Hepatocyte (in vitro differentiated cells): ENCODE measurements at regions not wholly inside any gene's neighbourhood (a gene's known extent, or its start where the extent isn't known, plus 50 kb on each side); places are given as distances from the start of the nearest gene placed in this dataset.
A peak's percentile ranks its signal among the peaks of the same experiment; 100 is the strongest.

Experiments
- DNase-seq: peaks from one replicate; pipeline ENCODE4 v3.0.0-alpha.2; 2016; ENCODE audit warnings: low spot score
- H2AFZ ChIP-seq: fragments of 200-600 bp; sonication (generic); 2 replicates; pipeline ENCODE4 v1.6.0; 2016; ENCODE audit warnings: antibody characterized with exemption, mild to moderate bottlenecking
- H3K27ac ChIP-seq: fragments of 200-600 bp; sonication (generic); 2 replicates; pipeline ENCODE4 v1.5.1; 2016; ENCODE audit warnings: mild to moderate bottlenecking
- H3K27me3 ChIP-seq: fragments of 200-600 bp; sonication (generic); 2 replicates; pipeline ENCODE4 v1.6.1; 2016
- H3K36me3 ChIP-seq: fragments of 200-600 bp; sonication (generic); replicated peaks from 2 replicates; pipeline ENCODE4 v1.5.1; 2016; ENCODE audit warnings: low read depth; ENCODE audit not compliant: insufficient read depth
- H3K4me1 ChIP-seq: fragments of 200-600 bp; sonication (generic); 2 replicates; pipeline ENCODE4 v1.5.1; 2016; ENCODE audit warnings: mild to moderate bottlenecking, moderate library complexity; ENCODE audit not compliant: insufficient read depth
- H3K4me2 ChIP-seq: fragments of 200-600 bp; sonication (generic); 2 replicates; pipeline ENCODE4 v1.6.0; 2016
- H3K4me3 ChIP-seq: fragments of 200-600 bp; sonication (generic); 2 replicates; pipeline ENCODE4 v1.5.1; 2016; ENCODE audit warnings: mild to moderate bottlenecking
- H3K79me2 ChIP-seq: fragments of 200-600 bp; sonication (generic); 2 replicates; pipeline ENCODE4 v1.6.0; 2017; ENCODE audit warnings: mild to moderate bottlenecking
- H3K9me2 ChIP-seq: fragments of 200-600 bp; sonication (generic); replicated peaks from 2 replicates; pipeline ENCODE4 v1.6.0; 2017; ENCODE audit warnings: mild to moderate bottlenecking; ENCODE audit not compliant: insufficient read depth
- H3K9me3 ChIP-seq: fragments of 200-600 bp; sonication (generic); 2 replicates; pipeline ENCODE4 v1.5.1; 2016; ENCODE audit warnings: low read depth, mild to moderate bottlenecking
- H4K20me1 ChIP-seq: fragments of 200-600 bp; sonication (generic); 2 replicates; pipeline ENCODE4 v1.6.0; 2016; ENCODE audit warnings: mild to moderate bottlenecking; ENCODE audit not compliant: insufficient read depth, poor library complexity, severe bottlenecking
- EZH2 ChIP-seq: fragments of 200-600 bp; sonication (generic); IDR thresholded peaks from 2 replicates; pipeline ENCODE4 v1.6.1; 2016; ENCODE audit warnings: antibody characterized with exemption, mild to moderate bottlenecking, borderline replicate concordance
- EZH2phosphoT487 ChIP-seq: fragments of 200-600 bp; sonication (generic); IDR thresholded peaks from one replicate; pipeline ENCODE4 v1.6.1; 2018; ENCODE audit warnings: antibody characterized with exemption, mild to moderate bottlenecking, low read depth, moderate library complexity; ENCODE audit not compliant: unreplicated experiment, severe bottlenecking
- WGBS: methylation state at CpG from one replicate; pipeline ENCODE4 v1.1.6; 2016; ENCODE audit warnings: low lambda C conversion rate; ENCODE audit errors: missing lambda C conversion rate; 5-methylcytosine and 5-hydroxymethylcytosine counted together
- TF ChIP-seq, protein P1 (sequence below): fragments of 200-600 bp; sonication (generic); IDR thresholded peaks from 2 replicates; pipeline ENCODE4 v1.5.1; 2016; ENCODE audit warnings: antibody characterized with exemption, mild to moderate bottlenecking; ENCODE audit not compliant: poor library complexity

DNA sequence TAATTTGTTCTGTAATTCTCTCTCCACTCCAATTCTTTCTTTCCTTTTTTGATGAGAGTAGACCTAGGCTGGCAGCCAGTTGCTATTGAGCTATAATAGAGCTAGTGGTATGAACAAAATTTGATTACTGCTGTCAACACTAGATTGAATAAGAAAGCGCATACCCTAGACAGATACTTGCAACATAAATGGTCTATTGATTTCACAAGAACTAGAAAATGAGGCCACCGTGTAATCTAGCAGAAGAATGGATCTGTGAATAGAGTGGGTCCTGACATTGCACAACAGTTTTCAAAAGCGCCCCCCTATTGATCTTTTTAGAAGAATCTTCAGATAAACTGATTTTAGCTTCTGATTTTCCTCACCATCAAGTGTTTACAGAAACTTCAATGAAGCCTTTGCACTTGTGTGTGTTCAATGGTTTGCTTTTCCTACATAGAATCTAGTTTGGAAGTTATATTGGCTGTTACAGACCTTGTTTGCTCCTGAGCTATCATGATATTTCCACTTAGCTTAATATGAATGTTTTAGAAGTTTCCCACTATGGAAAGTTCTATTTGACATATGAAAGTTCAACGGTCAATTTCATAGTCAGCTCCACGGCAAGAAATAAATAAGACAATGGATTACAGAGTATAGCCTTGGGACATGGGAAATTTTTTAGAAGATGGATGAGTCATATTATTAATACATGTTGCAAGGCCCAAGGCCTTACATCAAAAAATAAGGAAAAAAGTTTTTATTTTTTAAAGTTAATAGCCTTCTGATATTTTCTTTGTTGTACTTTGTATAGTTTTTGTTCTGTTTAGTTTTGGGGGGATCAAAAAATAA lies 55.6 kb downstream of the UTRN start:
- H3K27ac ChIP-seq = no peak overlapping the region
- peak overlapping the region; percentile 11 for H3K4me2 ChIP-seq
- H3K4me1 ChIP-seq = peaks cover 6% of the 10 kb centered on the region

DNA sequence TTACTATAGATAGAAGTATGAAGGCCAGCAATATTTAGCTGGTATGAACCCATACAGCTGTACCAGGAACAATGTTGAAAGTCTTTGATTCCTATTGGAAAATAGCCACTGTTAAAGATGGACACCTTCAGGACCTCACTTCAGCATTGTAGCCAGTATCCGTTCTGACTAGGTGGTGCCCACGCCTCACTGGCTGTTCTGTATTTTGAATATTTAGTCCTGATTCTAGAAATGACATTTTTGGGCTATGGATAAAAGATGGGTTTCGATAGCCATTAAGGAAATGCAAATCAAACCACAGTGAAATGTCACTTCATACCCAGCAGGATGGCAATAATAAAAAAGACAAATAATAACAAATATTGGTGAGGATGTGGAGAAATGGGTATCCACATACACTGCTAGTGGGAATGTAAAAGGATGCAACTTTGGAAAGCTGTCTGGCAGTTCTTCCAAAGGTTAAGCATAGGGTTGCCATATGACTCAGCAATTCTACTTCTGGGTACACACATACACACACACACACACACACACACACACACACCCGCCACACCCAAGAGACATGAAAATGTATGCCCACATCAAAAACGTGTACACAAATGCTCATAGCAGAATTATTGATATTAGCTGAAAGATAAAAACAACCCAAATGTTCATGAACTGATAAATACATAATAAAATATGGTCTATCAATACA lies 56.8 kb downstream of the UTRN start:
- H3K36me3 ChIP-seq = no peaks in the 10 kb centered on the region

More for the DNA sequence above, 55.6 kb downstream of the UTRN start:
- no peaks in the 10 kb centered on the region for H4K20me1 ChIP-seq
- 79% methylated on average over 5 of the region's 5 CpGs for WGBS
- no peak for DNase-seq
- H3K9me3 ChIP-seq = no peaks in the 10 kb centered on the region
- H3K36me3 ChIP-seq = no peaks in the 10 kb centered on the region
- peaks cover 77% of the 10 kb centered on the region for H3K79me2 ChIP-seq
- no peaks in the 10 kb centered on the region for H3K27me3 ChIP-seq
- H3K9me2 ChIP-seq = no peaks in the 10 kb centered on the region
- H2AFZ ChIP-seq = no peak overlapping the region
- TF ChIP-seq EZH2 = no peak
- TF ChIP-seq, protein P1, sequence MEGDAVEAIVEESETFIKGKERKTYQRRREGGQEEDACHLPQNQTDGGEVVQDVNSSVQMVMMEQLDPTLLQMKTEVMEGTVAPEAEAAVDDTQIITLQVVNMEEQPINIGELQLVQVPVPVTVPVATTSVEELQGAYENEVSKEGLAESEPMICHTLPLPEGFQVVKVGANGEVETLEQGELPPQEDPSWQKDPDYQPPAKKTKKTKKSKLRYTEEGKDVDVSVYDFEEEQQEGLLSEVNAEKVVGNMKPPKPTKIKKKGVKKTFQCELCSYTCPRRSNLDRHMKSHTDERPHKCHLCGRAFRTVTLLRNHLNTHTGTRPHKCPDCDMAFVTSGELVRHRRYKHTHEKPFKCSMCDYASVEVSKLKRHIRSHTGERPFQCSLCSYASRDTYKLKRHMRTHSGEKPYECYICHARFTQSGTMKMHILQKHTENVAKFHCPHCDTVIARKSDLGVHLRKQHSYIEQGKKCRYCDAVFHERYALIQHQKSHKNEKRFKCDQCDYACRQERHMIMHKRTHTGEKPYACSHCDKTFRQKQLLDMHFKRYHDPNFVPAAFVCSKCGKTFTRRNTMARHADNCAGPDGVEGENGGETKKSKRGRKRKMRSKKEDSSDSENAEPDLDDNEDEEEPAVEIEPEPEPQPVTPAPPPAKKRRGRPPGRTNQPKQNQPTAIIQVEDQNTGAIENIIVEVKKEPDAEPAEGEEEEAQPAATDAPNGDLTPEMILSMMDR = no peak
- no peak for TF ChIP-seq EZH2phosphoT487
- no peak overlapping the region for H3K4me3 ChIP-seq

DNA sequence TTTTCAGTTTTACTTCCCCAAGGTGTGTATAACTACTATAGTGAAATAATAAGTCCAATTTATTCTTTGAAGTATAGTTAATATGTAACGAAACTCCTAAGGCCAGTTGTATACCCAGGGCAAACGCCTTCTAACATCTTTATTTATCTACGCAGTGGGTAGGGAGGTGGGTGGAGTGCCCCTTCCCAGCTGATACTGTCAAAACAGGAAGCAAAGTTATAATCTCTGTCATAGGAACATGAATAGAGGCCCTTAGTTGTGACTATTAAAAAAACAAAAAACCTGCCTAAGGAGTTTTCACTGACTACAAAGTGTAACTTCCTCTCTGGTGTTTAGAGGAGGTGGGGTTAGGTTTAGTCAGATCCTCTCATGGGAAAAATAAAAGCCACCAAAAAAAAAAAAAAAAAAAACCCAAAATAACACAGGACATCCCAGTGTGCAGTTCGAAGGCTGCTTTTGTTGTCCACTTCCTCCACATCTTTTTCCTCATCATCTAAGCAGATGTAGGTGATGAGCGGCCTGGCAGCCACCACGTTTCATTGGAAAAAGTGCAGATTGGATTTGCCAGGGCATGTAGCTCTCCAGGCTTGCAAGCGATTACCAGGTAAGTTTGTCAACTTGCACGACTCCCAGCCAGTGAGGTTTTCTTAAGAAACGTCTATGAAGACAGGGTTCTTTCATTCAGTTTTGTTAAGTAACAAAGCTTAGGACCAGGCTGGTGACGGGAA lies 58.7 kb downstream of the UTRN start:
- H3K36me3 ChIP-seq = no peaks in the 10 kb centered on the region
- H3K79me2 ChIP-seq = peaks cover 76% of the 10 kb centered on the region
- no peak for DNase-seq
- no peaks in the 10 kb centered on the region for H4K20me1 ChIP-seq
- peaks cover 6% of the 10 kb centered on the region for H3K4me1 ChIP-seq
- no peaks in the 10 kb centered on the region for H3K9me3 ChIP-seq
- H3K27me3 ChIP-seq = no peaks in the 10 kb centered on the region
- 68% methylated on average over 10 of the region's 10 CpGs for WGBS
- peak overlapping the region; percentile 36 for H3K4me2 ChIP-seq
- H2AFZ ChIP-seq = no peak overlapping the region
- no peaks in the 10 kb centered on the region for H3K9me2 ChIP-seq
- TF ChIP-seq EZH2 = no peak
- TF ChIP-seq, protein P1 = no peak
- no peak overlapping the region for H3K4me3 ChIP-seq
- peak overlapping the region; percentile 46 for H3K27ac ChIP-seq

More for the DNA sequence above, 56.8 kb downstream of the UTRN start:
- peaks cover 6% of the 10 kb centered on the region for H3K4me1 ChIP-seq
- no peak overlapping the region for H2AFZ ChIP-seq
- no peaks in the 10 kb centered on the region for H4K20me1 ChIP-seq
- no peak for DNase-seq
- WGBS = 94% methylated on average over 5 of the region's 5 CpGs
- TF ChIP-seq EZH2phosphoT487 (no peak), EZH2 (no peak)
- TF ChIP-seq, protein P1 = no peak
- no peak overlapping the region for H3K4me2 ChIP-seq
- H3K27me3 ChIP-seq = no peaks in the 10 kb centered on the region
- no peak overlapping the region for H3K27ac ChIP-seq
- no peaks in the 10 kb centered on the region for H3K9me2 ChIP-seq
- no peak overlapping the region for H3K4me3 ChIP-seq
- H3K79me2 ChIP-seq = peaks cover 77% of the 10 kb centered on the region
- no peaks in the 10 kb centered on the region for H3K9me3 ChIP-seq
